ENCODE measurements at regions not wholly inside any gene's neighbourhood (a gene's known extent, or its start where the extent isn't known, plus 50 kb on each side); places are given as distances from the start of the nearest gene placed in this dataset.

DNA sequence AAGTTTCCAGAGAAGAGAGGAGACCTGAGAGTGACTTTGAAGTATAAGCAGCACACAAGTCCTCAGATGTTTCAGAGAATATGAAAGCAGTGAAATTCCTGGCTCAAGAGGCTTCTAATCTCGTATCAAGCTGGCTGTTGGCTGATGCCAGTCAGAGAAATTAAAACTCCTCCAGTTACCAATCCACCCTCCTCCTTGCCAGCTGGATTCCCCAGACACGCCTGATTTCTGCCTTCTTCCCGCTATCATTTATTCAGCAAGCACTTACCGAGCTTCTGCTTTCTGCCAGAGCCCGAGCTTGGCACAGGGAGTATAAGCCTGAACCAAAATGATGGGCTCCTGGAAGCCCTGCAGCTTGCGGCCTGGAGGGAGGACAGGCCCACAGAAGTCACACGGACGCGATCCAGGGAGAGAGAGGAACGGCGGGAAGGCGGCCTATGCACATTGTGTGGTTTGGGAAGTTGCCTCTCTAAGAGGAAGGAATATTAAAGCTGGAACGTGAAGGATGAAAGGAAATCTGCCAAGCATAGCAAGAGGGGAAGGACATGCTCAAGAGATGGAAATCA lies 102.4 kb upstream of the TBL1X start:
- 56 to 67% methylated on average over 9 to 13 of the region's 13 CpGs for WGBS, 2 donors
- Histone ChIP-seq H3K27ac (no peak overlapping the region), H3K27me3 (no peaks in the 10 kb centered on the region), H3K9me3 (no peaks in the 10 kb centered on the region), H3K4me1 (no peaks in the 10 kb centered on the region), H3K36me3 (ENCODE audit: low read depth, missing control alignments) (no peaks in the 10 kb centered on the region), H3K4me3 (no peak overlapping the region)
- TF ChIP-seq, protein P1, sequence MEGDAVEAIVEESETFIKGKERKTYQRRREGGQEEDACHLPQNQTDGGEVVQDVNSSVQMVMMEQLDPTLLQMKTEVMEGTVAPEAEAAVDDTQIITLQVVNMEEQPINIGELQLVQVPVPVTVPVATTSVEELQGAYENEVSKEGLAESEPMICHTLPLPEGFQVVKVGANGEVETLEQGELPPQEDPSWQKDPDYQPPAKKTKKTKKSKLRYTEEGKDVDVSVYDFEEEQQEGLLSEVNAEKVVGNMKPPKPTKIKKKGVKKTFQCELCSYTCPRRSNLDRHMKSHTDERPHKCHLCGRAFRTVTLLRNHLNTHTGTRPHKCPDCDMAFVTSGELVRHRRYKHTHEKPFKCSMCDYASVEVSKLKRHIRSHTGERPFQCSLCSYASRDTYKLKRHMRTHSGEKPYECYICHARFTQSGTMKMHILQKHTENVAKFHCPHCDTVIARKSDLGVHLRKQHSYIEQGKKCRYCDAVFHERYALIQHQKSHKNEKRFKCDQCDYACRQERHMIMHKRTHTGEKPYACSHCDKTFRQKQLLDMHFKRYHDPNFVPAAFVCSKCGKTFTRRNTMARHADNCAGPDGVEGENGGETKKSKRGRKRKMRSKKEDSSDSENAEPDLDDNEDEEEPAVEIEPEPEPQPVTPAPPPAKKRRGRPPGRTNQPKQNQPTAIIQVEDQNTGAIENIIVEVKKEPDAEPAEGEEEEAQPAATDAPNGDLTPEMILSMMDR (IDR thresholded peaks at IDR 0.05) = no peak
- no peak for TF ChIP-seq POLR2A (IDR thresholded peaks at IDR 0.05)
- intact Hi-C loops (cut with DNase I; ENCODE audit: low total_unique reads) = no loop called here
- no peak for DNase-seq

DNA sequence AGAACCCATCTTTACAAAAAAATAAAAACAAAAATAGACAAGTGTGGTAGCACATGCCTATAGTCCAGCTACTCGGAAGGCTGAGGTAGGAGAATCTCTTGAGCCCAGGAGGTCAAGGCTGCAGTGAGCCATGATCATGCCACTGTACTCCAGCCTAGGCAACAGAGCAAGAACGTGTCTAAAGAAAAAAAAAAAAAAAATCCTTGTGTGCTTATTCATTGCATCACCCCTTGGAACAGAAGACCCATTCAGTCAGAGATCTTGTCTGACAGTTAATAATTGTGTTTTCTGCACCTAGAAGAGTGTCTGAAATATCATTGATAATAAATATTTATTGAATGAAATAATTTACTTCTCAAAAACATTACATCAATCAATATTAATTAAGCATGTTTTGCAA lies 97.4 kb upstream of the TBL1X start:
- Histone ChIP-seq H3K4me3 (no peak overlapping the region), H3K27me3 (no peaks in the 10 kb centered on the region), H3K4me1 (no peaks in the 10 kb centered on the region), H3K36me3 (ENCODE audit: low read depth, missing control alignments) (no peaks in the 10 kb centered on the region), H3K9me3 (no peaks in the 10 kb centered on the region), H3K27ac (no peak overlapping the region)
- no peak for TF ChIP-seq POLR2A (IDR thresholded peaks at IDR 0.05)
- TF ChIP-seq, protein P1 (IDR thresholded peaks at IDR 0.05) = no peak
- WGBS, 2 donors = 62 to 68% methylated on average over 2 of the region's 2 CpGs
- no peak for DNase-seq
- intact Hi-C loops (cut with DNase I; ENCODE audit: low total_unique reads) = no loop called here

DNA sequence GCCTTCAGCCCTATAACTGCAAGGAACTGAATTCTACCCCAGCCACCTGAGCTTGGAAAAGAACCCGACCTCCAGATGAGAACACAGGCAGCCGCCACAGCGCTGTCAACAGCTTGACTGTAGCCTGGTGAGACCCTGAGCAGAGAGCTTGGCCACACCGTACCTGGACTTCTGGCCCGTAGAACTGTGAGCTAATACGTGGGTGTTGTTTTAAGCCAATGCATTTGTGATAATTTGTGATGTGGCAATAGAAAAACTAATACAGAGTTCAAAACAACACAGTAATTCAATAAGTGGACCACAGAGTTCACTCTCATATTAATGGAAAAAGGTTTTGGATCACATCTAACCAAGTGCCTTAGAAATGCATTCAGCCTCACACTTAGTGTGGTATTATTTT lies 96.6 kb upstream of the TBL1X start:
- no peaks in the 10 kb centered on the region for H3K36me3 ChIP-seq (ENCODE audit: low read depth, missing control alignments)
- H3K27me3 ChIP-seq = no peaks in the 10 kb centered on the region
- no peak overlapping the region for H3K4me3 ChIP-seq
- H3K4me1 ChIP-seq = no peaks in the 10 kb centered on the region
- DNase-seq = no peak
- no peak overlapping the region for H3K27ac ChIP-seq
- intact Hi-C loops (cut with DNase I; ENCODE audit: low total_unique reads) = no loop called here
- no peaks in the 10 kb centered on the region for H3K9me3 ChIP-seq
- 86 to 94% methylated on average over 6 of the region's 6 CpGs for WGBS, 2 donors
- TF ChIP-seq, protein P1 (IDR thresholded peaks at IDR 0.05) = no peak
- no peak for TF ChIP-seq POLR2A (IDR thresholded peaks at IDR 0.05)

DNA sequence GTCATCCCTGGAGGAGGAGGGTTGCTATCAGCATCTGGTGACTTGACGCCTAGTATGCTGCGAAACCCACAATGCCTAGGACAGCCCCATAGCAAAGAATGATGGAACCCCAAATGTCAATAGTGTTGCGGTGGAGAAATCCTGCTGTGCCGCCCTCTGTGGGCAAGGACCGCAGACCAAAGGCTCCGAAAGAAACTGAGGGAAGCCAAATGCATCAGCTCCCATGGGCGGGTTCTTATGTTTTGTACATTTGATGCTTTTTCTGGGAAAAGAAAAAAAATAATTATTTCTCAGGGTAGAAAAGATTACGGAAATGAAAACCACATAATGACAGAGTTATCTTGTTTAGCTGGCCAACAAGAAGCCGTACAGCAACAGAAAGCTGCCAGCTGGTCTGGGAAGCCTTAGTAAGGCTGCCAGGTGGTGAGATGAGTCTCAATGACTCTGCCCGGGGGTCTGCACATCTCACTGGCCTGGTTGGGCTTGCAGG lies 95.0 kb upstream of the TBL1X start:
- Histone ChIP-seq H3K4me1 (no peaks in the 10 kb centered on the region), H3K27ac (no peak overlapping the region), H3K9me3 (no peaks in the 10 kb centered on the region), H3K36me3 (ENCODE audit: low read depth, missing control alignments) (no peaks in the 10 kb centered on the region), H3K4me3 (no peak overlapping the region), H3K27me3 (no peaks in the 10 kb centered on the region)
- intact Hi-C loops (cut with DNase I; ENCODE audit: low total_unique reads) = no loop called here
- 88 to 96% methylated on average over 8 to 10 of the region's 10 CpGs for WGBS, 2 donors
- DNase-seq = no peak
- TF ChIP-seq, protein P1 (IDR thresholded peaks at IDR 0.05) = no peak
- no peak for TF ChIP-seq POLR2A (IDR thresholded peaks at IDR 0.05)

DNA sequence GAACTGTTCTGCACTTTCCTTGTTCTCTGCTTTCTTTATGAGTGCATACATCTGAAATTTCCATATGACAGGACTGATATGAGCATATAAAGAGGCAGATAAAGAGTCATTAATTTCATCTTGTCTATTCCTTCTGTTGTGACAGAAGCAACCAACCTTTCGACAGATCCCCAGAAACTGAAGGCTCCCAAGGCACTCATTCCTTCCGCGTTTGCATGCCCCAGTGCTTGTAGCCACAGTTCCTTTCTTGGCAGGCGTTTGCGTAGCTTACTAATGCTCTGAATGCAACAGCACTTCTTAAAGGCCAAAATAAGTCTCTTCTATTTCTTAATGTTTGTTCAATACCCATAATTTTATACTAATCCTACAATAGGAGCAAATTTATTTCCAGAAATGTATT lies 94.0 kb upstream of the TBL1X start:
- H3K27ac ChIP-seq = no peak overlapping the region
- H3K36me3 ChIP-seq (ENCODE audit: low read depth, missing control alignments) = no peaks in the 10 kb centered on the region
- TF ChIP-seq POLR2A (IDR thresholded peaks at IDR 0.05) = no peak
- TF ChIP-seq, protein P1 (IDR thresholded peaks at IDR 0.05) = no peak
- peak; percentile 21 for DNase-seq
- no peaks in the 10 kb centered on the region for H3K27me3 ChIP-seq
- 66 to 78% methylated on average over 5 of the region's 5 CpGs for WGBS, 2 donors
- no peaks in the 10 kb centered on the region for H3K4me1 ChIP-seq
- no peak overlapping the region for H3K4me3 ChIP-seq
- intact Hi-C loops (cut with DNase I; ENCODE audit: low total_unique reads) = no loop called here
- no peaks in the 10 kb centered on the region for H3K9me3 ChIP-seq
